ENCODE measurements at regions not wholly inside any gene's neighbourhood (a gene's known extent, or its start where the extent isn't known, plus 50 kb on each side); places are given as distances from the start of the nearest gene placed in this dataset.

GRCh38 chr20:63067721-63068560 is 61.2 kb upstream of the BHLHE23 start:
- TF ChIP-seq EP300 (IDR thresholded peaks at IDR 0.05): no peak
- no peak for TF ChIP-seq POLR2A (IDR thresholded peaks at IDR 0.05)
- no peak for TF ChIP-seq CTCF (IDR thresholded peaks at IDR 0.05)

DNA sequence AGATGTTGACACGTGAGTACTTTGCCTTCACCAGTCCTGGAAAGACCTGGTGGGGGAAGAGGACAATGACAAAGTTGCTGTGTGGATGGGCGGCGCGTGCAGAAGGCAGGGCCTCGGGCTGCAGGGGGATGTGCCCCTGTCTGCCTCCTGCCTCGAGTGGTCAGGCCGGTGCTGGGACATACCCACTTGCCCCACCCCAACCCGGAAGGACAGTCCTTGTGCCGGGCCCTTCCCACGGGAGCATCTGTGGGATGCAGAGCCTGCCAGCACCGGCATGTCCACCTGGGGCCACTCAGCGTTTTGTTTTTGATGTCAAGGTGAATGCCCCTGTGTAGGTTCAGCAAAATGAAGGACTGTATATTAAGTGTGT is 60.5 kb upstream of the BHLHE23 start:
- Histone ChIP-seq H3K36me3 (no peaks in the 10 kb centered on the region), H3K9me3 (no peaks in the 10 kb centered on the region), H3K4me3 (no peak overlapping the region), H3K4me1 (peaks cover 0 to 17% (median 0%) of the 10 kb centered on the region in 4 donors), H3K27me3 (peaks cover 0 to 87% of the 10 kb centered on the region in 2 donors), H3K27ac (no peak overlapping the region)
- TF ChIP-seq CTCF (IDR thresholded peaks at IDR 0.05): no peak
- TF ChIP-seq POLR2A (IDR thresholded peaks at IDR 0.05): no peak
- TF ChIP-seq EP300 (IDR thresholded peaks at IDR 0.05): no peak
- 59 to 68% methylated on average over 12 of the region's 12 CpGs for WGBS, 2 donors
- no peak for DNase-seq (ENCODE audit: low spot score in 2 of 2)

More at GRCh38 chr20:63067721-63068560, 61.2 kb upstream of the BHLHE23 start:
- no peaks in the 10 kb centered on the region for H3K36me3 ChIP-seq
- H3K9me3 ChIP-seq: no peaks in the 10 kb centered on the region
- no peak overlapping the region for H3K4me3 ChIP-seq
- no peak overlapping the region for H3K27ac ChIP-seq
- peaks cover 0 to 17% (median 0%) of the 10 kb centered on the region in 4 donors for H3K4me1 ChIP-seq
- no peak for DNase-seq (ENCODE audit: low spot score in 2 of 2)
- H3K27me3 ChIP-seq: peaks cover 0 to 90% of the 10 kb centered on the region in 2 donors
- WGBS, 2 donors: 72 to 73% methylated on average over 25 of the region's 26 CpGs

- WGBS, 2 donors: 62 to 63% methylated on average over 19 to 22 of the region's 23 CpGs
- peaks cover 0 to 82% of the 10 kb centered on the region in 2 donors for H3K27me3 ChIP-seq
These were observed 59.9 kb upstream of the BHLHE23 start for GRCh38 chr20:63066506-63067265.

GRCh38 chr20:63065911-63066310 is 59.1 kb upstream of the BHLHE23 start:
- Histone ChIP-seq H3K4me3 (no peak overlapping the region), H3K27me3 (peaks cover 0 to 79% of the 10 kb centered on the region in 2 donors)

More at GRCh38 chr20:63066506-63067265, 59.9 kb upstream of the BHLHE23 start:
- DNase-seq (ENCODE audit: low spot score in 2 of 2): no peak
- TF ChIP-seq POLR2A (IDR thresholded peaks at IDR 0.05) (no peak), EP300 (IDR thresholded peaks at IDR 0.05) (no peak), CTCF (IDR thresholded peaks at IDR 0.05) (no peak)
- Histone ChIP-seq H3K4me3 (no peak overlapping the region), H3K27ac (no peak overlapping the region), H3K9me3 (no peaks in the 10 kb centered on the region), H3K4me1 (peaks cover 0 to 13% (median 0%) of the 10 kb centered on the region in 4 donors), H3K36me3 (no peaks in the 10 kb centered on the region)

More at GRCh38 chr20:63065911-63066310, 59.1 kb upstream of the BHLHE23 start:
- WGBS, 2 donors: 79 to 86% methylated on average over 11 to 14 of the region's 16 CpGs
- TF ChIP-seq CTCF (IDR thresholded peaks at IDR 0.05) (no peak), POLR2A (IDR thresholded peaks at IDR 0.05) (no peak), EP300 (IDR thresholded peaks at IDR 0.05) (no peak)
- Histone ChIP-seq H3K27ac (no peak overlapping the region), H3K4me1 (peaks cover 0 to 9% (median 0%) of the 10 kb centered on the region in 4 donors), H3K9me3 (no peaks in the 10 kb centered on the region), H3K36me3 (no peaks in the 10 kb centered on the region)
- no peak for DNase-seq (ENCODE audit: low spot score in 2 of 2)
